HepG2 (cell line): ENCODE measurements at regions not wholly inside any gene's neighbourhood (a gene's known extent, or its start where the extent isn't known, plus 50 kb on each side); places are given as distances from the start of the nearest gene placed in this dataset.

Experiments
- ATAC-seq: fragments of 200-7000 bp; cut with Tn5 transposase; 3 replicates; pipeline ENCODE4 v1.9.1; 2020; ENCODE audit warnings: mild to moderate bottlenecking, moderate library complexity
- BruUV-seq: library from RNA; stranded (reverse); fragments of 400-500 nt; replicated peaks from 2 replicates; lab custom pipeline; 2021; lab: Mats Ljungman, UMichigan
- CTCF ChIA-PET: fragments of 300-600 bp; formaldehyde crosslinking; extraction: SDS; loops from one replicate; lab custom pipeline; 2021; ENCODE audit warnings: low total read pairs, inconsistent platforms, low intra/inter-chr PET ratio; lab: Yijun Ruan, JAX
- POLR2A ChIA-PET: fragments of 350-600 bp; sonication (Branson Sonifier 250); formaldehyde crosslinking; loops from one replicate; lab custom pipeline; 2020; ENCODE audit warnings: antibody characterized with exemption, inconsistent platforms; lab: Yijun Ruan, JAX
- DNase-seq: peaks from one replicate; pipeline ENCODE4 v3.0.0-alpha.2; 2015; ENCODE audit warnings: low spot score
- FAIRE-seq: peaks from 3 replicates; lab custom pipeline; 2011; peaks lifted over from hg19 to GRCh38; lab: Jason Lieb, UNC
- H2AFZ ChIP-seq: one replicate; pipeline ENCODE4 v1.6.1; 2011; ENCODE audit warnings: low read length, inconsistent platforms
- H3K27ac ChIP-seq: fragments of 300-600 bp; 3 replicates; pipeline ENCODE4 v1.8.0; 2011; ENCODE audit warnings: mixed run types, mild to moderate bottlenecking, mixed read lengths, low read length, inconsistent platforms; ENCODE audit not compliant: insufficient read depth; ENCODE audit errors: extremely low read length
- H3K27me3 ChIP-seq, 2 experiments: fragments of 200-600 bp in 1 of 2; 2 replicates in 1 of 2; 3 replicates in 1 of 2; pipeline versions ENCODE4 v1.6.0 to v1.8.0; 2011; ENCODE audit warnings: low read length in 2 of 2, mild to moderate bottlenecking in 2 of 2, moderate library complexity in 2 of 2, inconsistent platforms in 1 of 2; ENCODE audit not compliant: insufficient read depth in 2 of 2, control insufficient read depth in 1 of 2
- H3K36me3 ChIP-seq, 2 experiments: fragments of 200-600 bp in 1 of 2; replicated peaks in 1 of 2; 2 replicates in 1 of 2; 3 replicates in 1 of 2; pipeline versions ENCODE4 v1.5.1 to v1.8.0; 2011; ENCODE audit warnings: low read length in 2 of 2, inconsistent platforms in 1 of 2; ENCODE audit not compliant: insufficient read depth in 2 of 2, control insufficient read depth in 1 of 2
- H3K4me1 ChIP-seq: 2 replicates; pipeline ENCODE4 v1.5.1; 2012; ENCODE audit warnings: low read length, inconsistent platforms; ENCODE audit not compliant: insufficient read depth
- H3K4me2 ChIP-seq: 2 replicates; pipeline ENCODE4 v1.6.0; 2011; ENCODE audit warnings: low read depth, low read length, inconsistent platforms
- H3K4me3 ChIP-seq, 3 experiments: fragments of 200-600 bp in 1 of 3; sonication (generic), shearing (Covaris generic) in 1 of 3; replicated peaks in 1 of 3; 2 replicates each; pipeline ENCODE4 v1.5.1; 2011 to 2016; ENCODE audit warnings: low read length in 3 of 3, inconsistent platforms in 2 of 3, low read depth in 2 of 3, mild to moderate bottlenecking in 2 of 3, control low read depth in 1 of 3, mixed read lengths in 1 of 3; ENCODE audit not compliant: insufficient read depth in 1 of 3
- H3K79me2 ChIP-seq: one replicate; pipeline ENCODE4 v1.6.1; 2011; ENCODE audit warnings: low read length, inconsistent platforms; ENCODE audit not compliant: insufficient read depth
- H3K9ac ChIP-seq: 2 replicates; pipeline ENCODE4 v1.6.0; 2011; ENCODE audit warnings: mild to moderate bottlenecking, low read depth, low read length, inconsistent platforms; ENCODE audit not compliant: insufficient read depth
- H3K9me3 ChIP-seq: 2 replicates; pipeline ENCODE4 v1.5.1; 2012; ENCODE audit warnings: mild to moderate bottlenecking, low read length
- H4K20me1 ChIP-seq: 2 replicates; pipeline ENCODE4 v1.6.0; 2011; ENCODE audit warnings: inconsistent platforms, mild to moderate bottlenecking, low read length, moderate library complexity; ENCODE audit not compliant: insufficient read depth
- TEF ChIP-seq: sonication (generic); formaldehyde crosslinking; IDR thresholded peaks from 2 replicates; pipeline ENCODE4 v1.5.0; 2020; ENCODE audit warnings: missing genetic modification reagents
- WGBS: methylation state at CpG from one replicate; pipeline ENCODE4 v1.1.6; 2017; ENCODE audit warnings: low lambda C conversion rate; 5-methylcytosine and 5-hydroxymethylcytosine counted together
- in situ Hi-C: cut with HindIII; loops from 2 replicates; pipeline ENCODE4 v1.10.0; 2017; ENCODE audit warnings: low pct_unique_long_range_greater_than_20kb; ENCODE audit not compliant: extremely low pct_ligation_motif_present
- intact Hi-C: fragments of 100-400 bp; cut with micrococcal nuclease; formaldehyde crosslinking; loops from one replicate; pipeline ENCODE4 v1.10.0; 2022; ENCODE audit not compliant: unreplicated experiment
- TF ChIP-seq, protein P1 (sequence below), 2 experiments: sonication (generic) in 1 of 2; formaldehyde crosslinking in 1 of 2; IDR thresholded peaks; 2 replicates each; pipeline versions ENCODE4 v1.6.1 to v1.9.0; 2014 to 2022; ENCODE audit warnings: antibody characterized with exemption in 1 of 2, borderline replicate concordance in 1 of 2, inconsistent platforms in 1 of 2, low read depth in 1 of 2, missing genetic modification reagents in 1 of 2
- TF ChIP-seq, protein P2 (sequence below): sonication (generic); formaldehyde crosslinking; IDR thresholded peaks from 2 replicates; pipeline ENCODE4 v1.5.0; 2020; ENCODE audit warnings: mild to moderate bottlenecking, missing genetic modification reagents

- in situ Hi-C loops (no loop called here), intact Hi-C loops (no loop called here)
- Histone ChIP-seq H3K9me3 (no peaks in the 10 kb centered on the region), H3K79me2 (no peaks in the 10 kb centered on the region), H3K27me3 (peaks cover 3 to 35% of the 10 kb centered on the region in 2 experiments; a peak in 4 of 5 replicates), H3K36me3 (no peaks in the 10 kb centered on the region), H3K4me1 (no peaks in the 10 kb centered on the region), H3K27ac (no peak overlapping the region), H3K9ac (no peak overlapping the region), H4K20me1 (no peaks in the 10 kb centered on the region), H3K4me2 (no peak overlapping the region), H2AFZ (no peak overlapping the region), H3K4me3 (no peak overlapping the region)
- ChIA-PET POLR2A (no interaction called here), CTCF (no interaction called here)
- BruUV-seq, result no TSS peak
- DNase-seq (no peak), ATAC-seq (no peak; the same call in 2 of the 3 replicates), FAIRE-seq (no peak)
- WGBS, result 26% methylated on average over 10 of the region's 15 CpGs
- TF ChIP-seq, protein P1, sequence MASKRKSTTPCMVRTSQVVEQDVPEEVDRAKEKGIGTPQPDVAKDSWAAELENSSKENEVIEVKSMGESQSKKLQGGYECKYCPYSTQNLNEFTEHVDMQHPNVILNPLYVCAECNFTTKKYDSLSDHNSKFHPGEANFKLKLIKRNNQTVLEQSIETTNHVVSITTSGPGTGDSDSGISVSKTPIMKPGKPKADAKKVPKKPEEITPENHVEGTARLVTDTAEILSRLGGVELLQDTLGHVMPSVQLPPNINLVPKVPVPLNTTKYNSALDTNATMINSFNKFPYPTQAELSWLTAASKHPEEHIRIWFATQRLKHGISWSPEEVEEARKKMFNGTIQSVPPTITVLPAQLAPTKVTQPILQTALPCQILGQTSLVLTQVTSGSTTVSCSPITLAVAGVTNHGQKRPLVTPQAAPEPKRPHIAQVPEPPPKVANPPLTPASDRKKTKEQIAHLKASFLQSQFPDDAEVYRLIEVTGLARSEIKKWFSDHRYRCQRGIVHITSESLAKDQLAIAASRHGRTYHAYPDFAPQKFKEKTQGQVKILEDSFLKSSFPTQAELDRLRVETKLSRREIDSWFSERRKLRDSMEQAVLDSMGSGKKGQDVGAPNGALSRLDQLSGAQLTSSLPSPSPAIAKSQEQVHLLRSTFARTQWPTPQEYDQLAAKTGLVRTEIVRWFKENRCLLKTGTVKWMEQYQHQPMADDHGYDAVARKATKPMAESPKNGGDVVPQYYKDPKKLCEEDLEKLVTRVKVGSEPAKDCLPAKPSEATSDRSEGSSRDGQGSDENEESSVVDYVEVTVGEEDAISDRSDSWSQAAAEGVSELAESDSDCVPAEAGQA (IDR thresholded peaks at IDR 0.05; ENCODE audit: low read depth), result no peak
- TF ChIP-seq, protein P1 (CRISPR knock-in tag; IDR thresholded peaks at IDR 0.05; ENCODE audit: borderline replicate concordance), result no peak
- TF ChIP-seq TEF, result no peak
- TF ChIP-seq, protein P2, sequence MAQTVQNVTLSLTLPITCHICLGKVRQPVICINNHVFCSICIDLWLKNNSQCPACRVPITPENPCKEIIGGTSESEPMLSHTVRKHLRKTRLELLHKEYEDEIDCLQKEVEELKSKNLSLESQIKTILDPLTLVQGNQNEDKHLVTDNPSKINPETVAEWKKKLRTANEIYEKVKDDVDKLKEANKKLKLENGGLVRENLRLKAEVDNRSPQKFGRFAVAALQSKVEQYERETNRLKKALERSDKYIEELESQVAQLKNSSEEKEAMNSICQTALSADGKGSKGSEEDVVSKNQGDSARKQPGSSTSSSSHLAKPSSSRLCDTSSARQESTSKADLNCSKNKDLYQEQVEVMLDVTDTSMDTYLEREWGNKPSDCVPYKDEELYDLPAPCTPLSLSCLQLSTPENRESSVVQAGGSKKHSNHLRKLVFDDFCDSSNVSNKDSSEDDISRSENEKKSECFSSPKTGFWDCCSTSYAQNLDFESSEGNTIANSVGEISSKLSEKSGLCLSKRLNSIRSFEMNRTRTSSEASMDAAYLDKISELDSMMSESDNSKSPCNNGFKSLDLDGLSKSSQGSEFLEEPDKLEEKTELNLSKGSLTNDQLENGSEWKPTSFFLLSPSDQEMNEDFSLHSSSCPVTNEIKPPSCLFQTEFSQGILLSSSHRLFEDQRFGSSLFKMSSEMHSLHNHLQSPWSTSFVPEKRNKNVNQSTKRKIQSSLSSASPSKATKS, result no peak
- TF ChIP-seq, all 625 proteins: peak for 0
Measured at GRCh38 chr1:4019606-4020331, 119.7 kb upstream of the C1orf174 start.
